Breast epithelium (tissue), 3 donors: ENCODE measurements at regions not wholly inside any gene's neighbourhood (a gene's known extent, or its start where the extent isn't known, plus 50 kb on each side); places are given as distances from the start of the nearest gene placed in this dataset.
"Not testable (repeated sequence)": the region's sequence is repeated elsewhere in the genome, so short reads cannot be mapped to it uniquely, and the experiment has no call there.

ENCODE experiments used
- POLR2A ChIP-seq: fragments of 450-650 bp; IDR thresholded peaks from one replicate; pipeline ENCODE4 v1.6.1; 2016; ENCODE audit warnings: antibody characterized with exemption, mild to moderate bottlenecking, moderate library complexity
- POLR2AphosphoS5 ChIP-seq, 3 donors: sonication (generic); formaldehyde crosslinking; IDR thresholded peaks; one replicate each; pipeline ENCODE4 v1.6.1; 2017; ENCODE audit warnings: antibody characterized with exemption in 3 of 3
- TF ChIP-seq, protein P1 (sequence below), 3 donors: fragments of 450-650 bp; IDR thresholded peaks; one replicate each; pipeline ENCODE4 v1.5.1; 2016 to 2017; ENCODE audit warnings: antibody characterized with exemption in 3 of 3, mild to moderate bottlenecking in 3 of 3, moderate library complexity in 3 of 3

DNA sequence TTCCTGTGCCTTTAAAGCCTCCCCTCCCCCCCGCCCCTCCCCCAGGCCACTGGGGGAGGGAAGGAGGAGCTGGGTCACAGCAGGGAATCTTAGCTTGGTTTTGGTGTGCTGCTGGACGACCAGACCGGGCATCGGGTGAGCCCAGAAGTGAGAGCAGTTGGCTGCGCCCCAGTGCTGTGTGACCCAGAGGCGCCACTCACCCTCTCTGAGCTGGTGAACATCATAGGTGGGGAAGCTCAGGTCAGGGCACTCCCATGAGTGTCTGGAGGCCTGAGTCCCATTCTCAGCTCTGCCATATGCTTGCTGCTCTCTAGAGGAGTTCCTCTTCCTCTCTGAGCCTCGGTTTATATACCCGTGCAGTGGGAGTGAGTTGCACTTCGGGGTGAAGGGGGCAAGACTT lies 3077.5 kb downstream of the RPIA start:
- not testable (repeated sequence) for TF ChIP-seq POLR2A; POLR2AphosphoS5 (IDR thresholded peaks at IDR 0.05)
- TF ChIP-seq, protein P1, sequence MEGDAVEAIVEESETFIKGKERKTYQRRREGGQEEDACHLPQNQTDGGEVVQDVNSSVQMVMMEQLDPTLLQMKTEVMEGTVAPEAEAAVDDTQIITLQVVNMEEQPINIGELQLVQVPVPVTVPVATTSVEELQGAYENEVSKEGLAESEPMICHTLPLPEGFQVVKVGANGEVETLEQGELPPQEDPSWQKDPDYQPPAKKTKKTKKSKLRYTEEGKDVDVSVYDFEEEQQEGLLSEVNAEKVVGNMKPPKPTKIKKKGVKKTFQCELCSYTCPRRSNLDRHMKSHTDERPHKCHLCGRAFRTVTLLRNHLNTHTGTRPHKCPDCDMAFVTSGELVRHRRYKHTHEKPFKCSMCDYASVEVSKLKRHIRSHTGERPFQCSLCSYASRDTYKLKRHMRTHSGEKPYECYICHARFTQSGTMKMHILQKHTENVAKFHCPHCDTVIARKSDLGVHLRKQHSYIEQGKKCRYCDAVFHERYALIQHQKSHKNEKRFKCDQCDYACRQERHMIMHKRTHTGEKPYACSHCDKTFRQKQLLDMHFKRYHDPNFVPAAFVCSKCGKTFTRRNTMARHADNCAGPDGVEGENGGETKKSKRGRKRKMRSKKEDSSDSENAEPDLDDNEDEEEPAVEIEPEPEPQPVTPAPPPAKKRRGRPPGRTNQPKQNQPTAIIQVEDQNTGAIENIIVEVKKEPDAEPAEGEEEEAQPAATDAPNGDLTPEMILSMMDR (IDR thresholded peaks at IDR 0.05), result not testable (repeated sequence)
